Mesenchymal stem cell (in vitro differentiated cells and primary cell): ENCODE measurements at regions not wholly inside any gene's neighbourhood (a gene's known extent, or its start where the extent isn't known, plus 50 kb on each side); places are given as distances from the start of the nearest gene placed in this dataset.

ENCODE experiments used
- DNase-seq: peaks from one replicate; pipeline ENCODE4 v3.0.0-alpha.2; 2013
- H2AFZ ChIP-seq: one replicate; pipeline ENCODE4 v1.6.1; 2013; ENCODE audit warnings: low read depth, mild to moderate bottlenecking, control low read depth, inconsistent platforms, low read length, moderate library complexity
- H2AK5ac ChIP-seq: 2 replicates; pipeline ENCODE4 v1.6.1; 2013; ENCODE audit warnings: low read length, moderate library complexity, mild to moderate bottlenecking, inconsistent platforms; ENCODE audit not compliant: severe bottlenecking
- H2BK120ac ChIP-seq: one replicate; pipeline ENCODE4 v1.6.1; 2013; ENCODE audit warnings: low read depth, mild to moderate bottlenecking, inconsistent platforms, low read length, moderate library complexity
- H2BK12ac ChIP-seq, 2 experiments: one replicate each; pipeline ENCODE4 v1.6.1; 2013; ENCODE audit warnings: inconsistent platforms in 2 of 2, low read length in 2 of 2, mild to moderate bottlenecking in 2 of 2, moderate library complexity in 2 of 2, control low read depth in 1 of 2
- H2BK15ac ChIP-seq: one replicate; pipeline ENCODE4 v1.6.1; 2013; ENCODE audit warnings: mild to moderate bottlenecking, low read depth, inconsistent platforms; ENCODE audit not compliant: poor library complexity, severe bottlenecking
- H2BK5ac ChIP-seq: 2 replicates; pipeline ENCODE4 v1.6.1; 2013; ENCODE audit warnings: low read depth, mild to moderate bottlenecking, low read length, control low read depth, inconsistent platforms; ENCODE audit not compliant: poor library complexity, severe bottlenecking
- H3K14ac ChIP-seq, 2 experiments: one replicate each; pipeline ENCODE4 v1.6.1; 2013; ENCODE audit warnings: inconsistent platforms in 2 of 2, low read length in 2 of 2, control low read depth in 1 of 2, mild to moderate bottlenecking in 1 of 2, moderate library complexity in 1 of 2
- H3K18ac ChIP-seq, 2 experiments: one replicate each; pipeline ENCODE4 v1.6.1; 2013; ENCODE audit warnings: inconsistent platforms in 2 of 2, low read length in 2 of 2, control low read depth in 1 of 2, low read depth in 1 of 2, mild to moderate bottlenecking in 1 of 2
- H3K23ac ChIP-seq, 2 experiments: one replicate each; pipeline ENCODE4 v1.6.1; 2013; ENCODE audit warnings: inconsistent platforms in 2 of 2, low read length in 2 of 2, mild to moderate bottlenecking in 2 of 2, moderate library complexity in 2 of 2, control low read depth in 1 of 2
- H3K27ac ChIP-seq: 2 replicates; pipeline ENCODE4 v1.5.1; 2013; ENCODE audit warnings: mild to moderate bottlenecking, moderate library complexity, low read length, control low read depth, inconsistent platforms; ENCODE audit not compliant: poor library complexity, severe bottlenecking
- H3K27me3 ChIP-seq, 2 experiments: 2 replicates each; pipeline versions ENCODE4 v1.6.1 to v1.7.0; 2013; ENCODE audit warnings: low read length in 2 of 2, mild to moderate bottlenecking in 2 of 2, moderate library complexity in 2 of 2, control low read depth in 1 of 2, inconsistent platforms in 1 of 2; ENCODE audit not compliant: control insufficient read depth in 1 of 2, insufficient read depth in 1 of 2
- H3K36me3 ChIP-seq, 2 experiments: 2 replicates each; pipeline versions ENCODE4 v1.6.1 to v1.7.0; 2013; ENCODE audit warnings: low read length in 2 of 2, control low read depth in 1 of 2, inconsistent platforms in 1 of 2, low read depth in 1 of 2, mild to moderate bottlenecking in 1 of 2; ENCODE audit not compliant: insufficient read depth in 2 of 2, control insufficient read depth in 1 of 2
- H3K4ac ChIP-seq, 2 experiments: one replicate each; pipeline ENCODE4 v1.6.1; 2013; ENCODE audit warnings: inconsistent platforms in 2 of 2, low read length in 2 of 2, mild to moderate bottlenecking in 2 of 2, moderate library complexity in 2 of 2, control low read depth in 1 of 2, low read depth in 1 of 2
- H3K4me1 ChIP-seq: 2 replicates; pipeline ENCODE4 v1.6.1; 2013; ENCODE audit warnings: low read depth, low read length, control low read depth; ENCODE audit not compliant: control insufficient read depth, insufficient read depth
- H3K4me2 ChIP-seq: 2 replicates; pipeline ENCODE4 v1.6.1; 2013; ENCODE audit warnings: low read length, mild to moderate bottlenecking, inconsistent platforms; ENCODE audit not compliant: poor library complexity, severe bottlenecking
- H3K4me3 ChIP-seq, 2 experiments: 2 replicates each; pipeline versions ENCODE4 v1.5.1 to v1.7.0; 2013; ENCODE audit warnings: low read length in 2 of 2, mild to moderate bottlenecking in 2 of 2, control low read depth in 1 of 2, low read depth in 1 of 2; ENCODE audit not compliant: insufficient read depth in 1 of 2
- H3K79me1 ChIP-seq: replicated peaks from 2 replicates; pipeline ENCODE4 v1.6.1; 2013; ENCODE audit warnings: mild to moderate bottlenecking, control low read depth, low read length, inconsistent platforms; ENCODE audit not compliant: poor library complexity, severe bottlenecking
- H3K9ac ChIP-seq: 2 replicates; pipeline ENCODE4 v1.7.0; 2013; ENCODE audit warnings: mild to moderate bottlenecking, low read length, moderate library complexity
- H3K9me3 ChIP-seq: 2 replicates; pipeline ENCODE4 v1.7.0; 2013; ENCODE audit warnings: mild to moderate bottlenecking, low read length; ENCODE audit not compliant: control insufficient read depth
- H4K8ac ChIP-seq: one replicate; pipeline ENCODE4 v1.6.1; 2013; ENCODE audit warnings: inconsistent platforms, mild to moderate bottlenecking, low read length, moderate library complexity
- H4K91ac ChIP-seq: one replicate; pipeline ENCODE4 v1.6.1; 2013; ENCODE audit warnings: mild to moderate bottlenecking, low read length, inconsistent platforms
- WGBS: methylation state at CpG from one replicate; pipeline ENCODE4 v1.1.7; 2013; ENCODE audit warnings: mixed read lengths; 5-methylcytosine and 5-hydroxymethylcytosine counted together

DNA sequence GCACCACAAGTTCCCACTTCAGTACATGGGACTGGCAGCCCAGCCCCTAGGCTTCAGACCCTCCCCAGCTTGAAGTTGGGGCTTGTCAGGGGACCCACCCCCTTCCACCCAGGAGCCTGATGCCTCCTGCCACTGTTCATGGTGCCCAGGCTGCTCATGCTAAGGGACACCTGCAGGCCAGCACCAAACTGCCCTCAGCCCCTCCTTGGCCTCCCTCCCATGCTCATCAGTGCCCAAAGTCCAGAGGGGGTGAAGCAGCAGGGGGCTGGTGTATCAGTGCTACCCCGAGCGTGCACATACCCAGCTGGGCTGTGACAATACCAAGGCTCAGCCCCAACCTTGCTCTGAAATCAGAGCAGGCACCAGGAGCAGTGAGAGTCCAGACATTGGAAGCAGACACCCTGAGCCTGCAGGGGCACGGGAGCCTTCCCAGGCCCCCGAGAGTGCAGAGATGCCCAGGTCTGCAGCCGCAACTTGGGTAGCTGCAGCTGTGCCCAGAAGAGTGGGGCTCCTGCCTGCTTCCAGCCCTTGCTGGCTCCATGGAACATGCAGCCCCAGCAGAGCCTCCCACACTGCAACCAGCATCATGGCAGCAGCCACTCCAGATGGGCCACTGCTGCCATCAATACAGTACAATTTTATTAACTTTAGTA lies 79.0 kb downstream of the MTERF1 start:
- Histone ChIP-seq H3K9ac (no peak overlapping the region), H3K14ac (peak overlapping the region in 1 of 2 experiments; percentile 81), H3K79me1 (no peaks in the 10 kb centered on the region), H3K23ac (no peak overlapping the region), H3K4ac (no peak overlapping the region), H2BK15ac (no peak overlapping the region), H2BK120ac (no peak overlapping the region), H3K18ac (no peak overlapping the region), H3K27ac (no peak overlapping the region), H3K4me3 (no peak overlapping the region), H3K4me2 (no peak overlapping the region), H3K4me1 (no peaks in the 10 kb centered on the region), H4K91ac (no peak overlapping the region), H3K27me3 (no peaks in the 10 kb centered on the region), H2BK12ac (no peak overlapping the region), H2AFZ (no peak overlapping the region), H3K9me3 (no peaks in the 10 kb centered on the region), H2AK5ac (no peak overlapping the region), H3K36me3 (no peaks in the 10 kb centered on the region), H4K8ac (no peak overlapping the region), H2BK5ac (no peak overlapping the region)
- no peak for DNase-seq
- 93% methylated on average over 5 of the region's 5 CpGs for WGBS

GRCh38 chr7:91811236-91811635 lies 69.3 kb downstream of the MTERF1 start:
- DNase-seq: no peak
- Histone ChIP-seq H3K79me1 (no peaks in the 10 kb centered on the region), H3K27me3 (no peaks in the 10 kb centered on the region), H3K4me1 (no peaks in the 10 kb centered on the region), H4K8ac (no peak overlapping the region), H3K4me2 (no peak overlapping the region), H3K18ac (no peak overlapping the region), H2BK120ac (no peak overlapping the region), H3K9me3 (no peaks in the 10 kb centered on the region), H3K9ac (no peak overlapping the region), H3K36me3 (no peaks in the 10 kb centered on the region), H3K27ac (no peak overlapping the region), H2BK15ac (no peak overlapping the region), H3K23ac (no peak overlapping the region), H3K14ac (no peak overlapping the region), H4K91ac (no peak overlapping the region), H2BK5ac (no peak overlapping the region), H2BK12ac (no peak overlapping the region), H3K4me3 (no peak overlapping the region), H2AFZ (no peak overlapping the region), H2AK5ac (no peak overlapping the region), H3K4ac (no peak overlapping the region)
- WGBS: 52% methylated on average over 2 of the region's 3 CpGs

DNA sequence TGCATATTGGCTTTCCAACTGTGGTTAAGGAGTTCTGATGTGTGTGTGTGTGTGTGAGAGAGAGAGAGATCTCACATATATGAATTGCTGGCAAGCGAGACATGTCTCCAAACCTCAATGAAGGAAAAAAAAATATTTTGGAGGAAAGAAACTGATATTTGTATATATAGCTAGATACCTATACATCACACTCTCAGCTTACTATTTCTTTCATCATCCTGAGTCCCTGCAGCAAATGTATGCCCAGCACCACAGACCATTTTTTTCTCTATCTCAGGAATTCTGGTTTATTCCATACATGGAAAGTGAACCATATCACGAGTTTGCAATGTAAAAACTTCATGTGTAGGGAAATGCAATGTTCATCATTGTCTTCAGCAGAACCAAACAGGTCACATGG lies 68.9 kb downstream of the MTERF1 start:
- Histone ChIP-seq H2BK15ac (no peak overlapping the region), H2BK120ac (no peak overlapping the region), H2BK5ac (no peak overlapping the region), H3K23ac (no peak overlapping the region), H3K4me1 (no peaks in the 10 kb centered on the region), H4K91ac (no peak overlapping the region), H3K36me3 (no peaks in the 10 kb centered on the region), H2AK5ac (no peak overlapping the region), H3K4ac (no peak overlapping the region), H3K4me2 (no peak overlapping the region), H3K4me3 (no peak overlapping the region), H3K27ac (no peak overlapping the region), H4K8ac (no peak overlapping the region), H3K9me3 (no peaks in the 10 kb centered on the region), H3K18ac (no peak overlapping the region), H3K27me3 (no peaks in the 10 kb centered on the region), H3K9ac (no peak overlapping the region), H2BK12ac (no peak overlapping the region), H3K79me1 (no peaks in the 10 kb centered on the region), H3K14ac (no peak overlapping the region), H2AFZ (no peak overlapping the region)
- no peak for DNase-seq
- WGBS: 50% methylated on average over 2 of the region's 2 CpGs

DNA sequence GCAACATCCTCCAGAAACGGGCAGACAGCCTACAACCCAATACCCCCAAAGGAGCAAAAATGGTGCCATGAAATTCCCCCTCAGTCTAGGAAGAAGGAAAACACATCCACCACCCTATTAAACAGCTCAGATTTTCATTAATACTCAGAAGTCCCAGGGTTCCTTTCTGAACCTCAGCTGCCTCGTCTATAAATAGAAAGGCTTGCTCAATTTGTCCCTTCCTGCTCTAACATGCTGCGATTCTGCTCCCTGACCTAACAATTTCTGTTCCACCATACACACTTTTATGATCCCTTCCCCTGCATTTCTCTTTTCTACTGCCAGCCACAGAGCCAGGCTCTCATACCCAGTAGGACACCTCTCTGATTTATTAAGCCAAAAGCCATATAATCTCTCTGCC lies 68.1 kb downstream of the MTERF1 start:
- no peak overlapping the region for H3K4me2 ChIP-seq
- no peak overlapping the region for H2AK5ac ChIP-seq
- H3K9me3 ChIP-seq: no peaks in the 10 kb centered on the region
- no peak overlapping the region for H2AFZ ChIP-seq
- H3K4me1 ChIP-seq: no peaks in the 10 kb centered on the region
- H3K23ac ChIP-seq: no peak overlapping the region
- H3K79me1 ChIP-seq: no peaks in the 10 kb centered on the region
- no peak overlapping the region for H3K27ac ChIP-seq
- 66% methylated on average over 3 of the region's 3 CpGs for WGBS
- H3K36me3 ChIP-seq: no peaks in the 10 kb centered on the region
- H2BK12ac ChIP-seq: no peak overlapping the region
- H3K18ac ChIP-seq: no peak overlapping the region
- H2BK120ac ChIP-seq: no peak overlapping the region
- no peak overlapping the region for H3K14ac ChIP-seq
- no peak overlapping the region for H4K91ac ChIP-seq
- H3K4me3 ChIP-seq: no peak overlapping the region
- H3K27me3 ChIP-seq: no peaks in the 10 kb centered on the region
- H2BK5ac ChIP-seq: no peak overlapping the region
- no peak overlapping the region for H3K9ac ChIP-seq
- H2BK15ac ChIP-seq: no peak overlapping the region
- no peak overlapping the region for H4K8ac ChIP-seq
- peak; percentile 7 for DNase-seq
- H3K4ac ChIP-seq: no peak overlapping the region
